ENCODE measurements at regions not wholly inside any gene's neighbourhood (a gene's known extent, or its start where the extent isn't known, plus 50 kb on each side); places are given as distances from the start of the nearest gene placed in this dataset.
"Not testable (repeated sequence)": the region's sequence is repeated elsewhere in the genome, so short reads cannot be mapped to it uniquely, and the experiment has no call there.

- H3K27ac ChIP-seq = peak overlapping the region in 10 of 21 experiments; percentile 25 to 86 (median 73)
- no peak overlapping the region for H3K4me3 ChIP-seq
Observed at GRCh38 chr2:8489221-8489620, 192.6 kb upstream of the ID2 start.

- H3K27ac ChIP-seq = peak overlapping the region in 5 of 21 experiments; percentile 11 to 86 (median 82)
- H3K4me3 ChIP-seq = no peak overlapping the region
Observed at GRCh38 chr2:8489751-8490150, 192.1 kb upstream of the ID2 start.

GRCh38 chr2:8490166-8490721 is 191.6 kb upstream of the ID2 start:
- Histone ChIP-seq H3K27ac (peak overlapping the region in 6 of 21 experiments; percentile 11 to 84 (median 78)), H3K4me3 (no peak overlapping the region)

- peak overlapping the region in 6 of 21 experiments; percentile 7 to 80 (median 19) for H3K27ac ChIP-seq
Observed at GRCh38 chr2:8491296-8492027, 190.4 kb upstream of the ID2 start.

GRCh38 chr2:8494151-8494550 is 187.7 kb upstream of the ID2 start:
- Histone ChIP-seq H3K27ac (peak overlapping the region in 2 of 21 experiments; percentile 3 to 37), H3K4me3 (no peak overlapping the region)

More at GRCh38 chr2:8491296-8492027, 190.4 kb upstream of the ID2 start:
- no peak overlapping the region for H3K4me3 ChIP-seq

- peak overlapping the region in 1 of 21 experiments; percentile 37 for H3K27ac ChIP-seq
- H3K4me3 ChIP-seq = no peak overlapping the region
Observed at GRCh38 chr2:8494589-8494988, 187.3 kb upstream of the ID2 start.

- H3K4me3 ChIP-seq = no peak overlapping the region
- no peak overlapping the region for H3K27ac ChIP-seq
Observed at GRCh38 chr2:8495189-8495989, 186.5 kb upstream of the ID2 start.

GRCh38 chr2:8496079-8496478 is 185.8 kb upstream of the ID2 start:
- Histone ChIP-seq H3K4me3 (no peak overlapping the region), H3K27ac (no peak overlapping the region)

GRCh38 chr2:8496617-8497016 is 185.2 kb upstream of the ID2 start:
- Histone ChIP-seq H3K4me3 (no peak overlapping the region), H3K27ac (no peak overlapping the region)

GRCh38 chr2:8498994-8499393 is 182.9 kb upstream of the ID2 start:
- Histone ChIP-seq H3K27ac (no peak overlapping the region), H3K4me3 (no peak overlapping the region)

GRCh38 chr2:8500124-8501054 is 181.5 kb upstream of the ID2 start:
- no peak overlapping the region for H3K4me3 ChIP-seq
- no peak overlapping the region for H3K27ac ChIP-seq

GRCh38 chr2:8501061-8501720 is 180.7 kb upstream of the ID2 start:
- no peak overlapping the region for H3K27ac ChIP-seq
- no peak overlapping the region for H3K4me3 ChIP-seq

- Histone ChIP-seq H3K27ac (no peak overlapping the region), H3K4me3 (no peak overlapping the region)
Observed at GRCh38 chr2:8502316-8502715, 179.5 kb upstream of the ID2 start.

GRCh38 chr2:8505311-8505920 is 176.4 kb upstream of the ID2 start:
- Histone ChIP-seq H3K4me3 (no peak overlapping the region), H3K27ac (no peak overlapping the region)

- Histone ChIP-seq H3K27ac (peak overlapping the region in 1 of 21 experiments; percentile 35), H3K4me3 (no peak overlapping the region)
Observed at GRCh38 chr2:8506746-8507145, 175.1 kb upstream of the ID2 start.

GRCh38 chr2:8508766-8509165 is 173.1 kb upstream of the ID2 start:
- Histone ChIP-seq H3K27ac (no peak overlapping the region), H3K4me3 (no peak overlapping the region)

- Histone ChIP-seq H3K27ac (no peak overlapping the region), H3K4me3 (no peak overlapping the region)
Observed at GRCh38 chr2:8509621-8510020, 172.2 kb upstream of the ID2 start.

- not testable (repeated sequence) for H3K4me3 ChIP-seq
Observed at GRCh38 chr2:8510055-8510454, 171.8 kb upstream of the ID2 start.

GRCh38 chr2:8510519-8510918 is 171.3 kb upstream of the ID2 start:
- H3K4me3 ChIP-seq = no peak overlapping the region
- H3K27ac ChIP-seq = peak overlapping the region in 2 of 21 experiments; percentile 31 to 39

More at GRCh38 chr2:8510055-8510454, 171.8 kb upstream of the ID2 start:
- H3K27ac ChIP-seq = not testable (repeated sequence)
